B cell (primary cell): ENCODE measurements at regions not wholly inside any gene's neighbourhood (a gene's known extent, or its start where the extent isn't known, plus 50 kb on each side); places are given as distances from the start of the nearest gene placed in this dataset.
"Not testable (repeated sequence)": the region's sequence is repeated elsewhere in the genome, so short reads cannot be mapped to it uniquely, and the experiment has no call there.

Experiments
- ATAC-seq: fragments of 200-7000 bp; cut with Tn5 transposase; one replicate; pipeline ENCODE4 v1.10.0; 2021; ENCODE audit warnings: low read depth, mild to moderate bottlenecking, moderate number of reproducible peaks, moderate library complexity
- CTCF ChIA-PET: fragments of 350-600 bp; sonication (Branson Sonifier 250); formaldehyde crosslinking; loops from one replicate; lab custom pipeline; 2021; ENCODE audit warnings: antibody characterized with exemption, inconsistent platforms; lab: Charles Lee
- POLR2A ChIA-PET: fragments of 350-600 bp; sonication (Branson Sonifier 250); formaldehyde crosslinking; loops from one replicate; lab custom pipeline; 2021; ENCODE audit warnings: antibody characterized with exemption; lab: Charles Lee
- DNase-seq: peaks from one replicate; pipeline ENCODE4 v3.0.0; 2013
- H2AFZ ChIP-seq: 2 replicates; pipeline ENCODE4 v1.6.1; 2012; ENCODE audit warnings: mild to moderate bottlenecking, low read depth, low read length; ENCODE audit not compliant: insufficient read depth, poor library complexity, severe bottlenecking
- H3K27ac ChIP-seq, 2 donors: 1 replicate in 1 of 2; 2 replicates in 1 of 2; pipeline ENCODE4 v1.5.1; 2012 to 2013; ENCODE audit warnings: low read length in 2 of 2, mild to moderate bottlenecking in 2 of 2, moderate library complexity in 1 of 2
- H3K27me3 ChIP-seq, 4 experiments: fragments of 200-600 bp in 1 of 4; sonication (generic) in 1 of 4; replicated peaks in 1 of 4; 1 replicate in 2 of 4; 2 replicates in 2 of 4; pipeline versions ENCODE4 v1.6.1 to v1.7.0; 2013 to 2016; ENCODE audit warnings: low read length in 3 of 4, mild to moderate bottlenecking in 2 of 4, mixed read lengths in 1 of 4, moderate library complexity in 1 of 4; ENCODE audit not compliant: insufficient read depth in 4 of 4, control insufficient read depth in 3 of 4; ENCODE audit errors: control extremely low read depth in 1 of 4
- H3K36me3 ChIP-seq, 2 experiments: replicated peaks in 1 of 2; 1 replicate in 1 of 2; 2 replicates in 1 of 2; pipeline versions ENCODE4 v1.6.1 to v1.7.1; 2013; ENCODE audit warnings: low read length in 1 of 2; ENCODE audit not compliant: insufficient read depth in 2 of 2, control insufficient read depth in 1 of 2; ENCODE audit errors: control extremely low read depth in 1 of 2, extremely low read depth in 1 of 2
- H3K4me1 ChIP-seq, 2 donors: fragments of 200-600 bp in 1 of 2; sonication (generic) in 1 of 2; 1 replicate in 1 of 2; 2 replicates in 1 of 2; pipeline versions ENCODE4 v1.5.1 to v1.6.1; 2013 to 2017; ENCODE audit warnings: low read length in 2 of 2; ENCODE audit not compliant: control insufficient read depth in 2 of 2, insufficient read depth in 2 of 2
- H3K4me2 ChIP-seq: replicated peaks from 2 replicates; pipeline ENCODE3; 2012; ENCODE audit warnings: mild to moderate bottlenecking, low read depth, low read length; ENCODE audit not compliant: poor library complexity, severe bottlenecking
- H3K4me3 ChIP-seq, 5 experiments: fragments of 200-600 bp in 1 of 5; sonication (generic) in 1 of 5; 1 replicate in 3 of 5; 2 replicates in 2 of 5; pipeline versions ENCODE4 v1.5.1 to v1.7.0; 2011 to 2016; ENCODE audit warnings: low read length in 4 of 5, mild to moderate bottlenecking in 4 of 5, low read depth in 2 of 5, control low read depth in 1 of 5, moderate library complexity in 1 of 5; ENCODE audit not compliant: insufficient read depth in 1 of 5; ENCODE audit errors: control extremely low read depth in 1 of 5, extremely low read depth in 1 of 5
- H3K79me2 ChIP-seq: fragments of 200-600 bp; sonication (generic); one replicate; pipeline ENCODE4 v1.6.0; 2016; ENCODE audit warnings: low read length; ENCODE audit not compliant: control insufficient read depth, insufficient read depth
- H3K9ac ChIP-seq: fragments of 200-600 bp; sonication (generic); 2 replicates; pipeline ENCODE4 v1.6.1; 2017; ENCODE audit warnings: mild to moderate bottlenecking, low read length, moderate library complexity
- H3K9me3 ChIP-seq, 3 donors: one replicate each; pipeline versions ENCODE4 v1.6.1 to v1.7.1; 2013; ENCODE audit warnings: low read length in 2 of 3; ENCODE audit not compliant: control insufficient read depth in 2 of 3, insufficient read depth in 1 of 3; ENCODE audit errors: control extremely low read depth in 1 of 3
- H4K20me1 ChIP-seq: 2 replicates; pipeline ENCODE4 v1.6.0; 2012; ENCODE audit warnings: mild to moderate bottlenecking, low read length; ENCODE audit not compliant: insufficient read depth, control insufficient read depth, poor library complexity, severe bottlenecking
- H3K27ac Mint-ChIP-seq: one replicate; pipeline ENCODE4 v1.8.0; 2021; ENCODE audit warnings: mixed read lengths
- H3K27me3 Mint-ChIP-seq: one replicate; pipeline ENCODE4 v1.8.0; 2021; ENCODE audit warnings: mixed read lengths
- H3K4me1 Mint-ChIP-seq: one replicate; pipeline ENCODE4 v1.8.0; 2021; ENCODE audit warnings: mixed read lengths
- H3K4me3 Mint-ChIP-seq: one replicate; pipeline ENCODE4 v1.8.0; 2021; ENCODE audit warnings: mixed read lengths
- H3K9me3 Mint-ChIP-seq: one replicate; pipeline ENCODE4 v1.8.0; 2022; ENCODE audit warnings: mixed read lengths; ENCODE audit not compliant: insufficient read depth
- EZH2 ChIP-seq: IDR thresholded peaks from 2 replicates; pipeline ENCODE4 v1.6.1; 2012; ENCODE audit warnings: borderline replicate concordance, low read depth, mild to moderate bottlenecking, moderate library complexity, low read length; ENCODE audit not compliant: insufficient read depth, poor library complexity, severe bottlenecking
- WGBS: methylation state at CpG from one replicate; pipeline ENCODE4 v1.1.5; 2013; ENCODE audit warnings: missing lambda C conversion rate; ENCODE audit not compliant: insufficient coverage; 5-methylcytosine and 5-hydroxymethylcytosine counted together
- intact Hi-C: fragments of 100-400 bp; cut with micrococcal nuclease; formaldehyde crosslinking; loops from one replicate; pipeline ENCODE4 v1.10.0; 2022
- TF ChIP-seq, protein P1 (sequence below): fragments of 200-600 bp; IDR thresholded peaks from one replicate; pipeline ENCODE4 v1.8.0; 2022; ENCODE audit warnings: antibody characterized with exemption, mild to moderate bottlenecking

DNA sequence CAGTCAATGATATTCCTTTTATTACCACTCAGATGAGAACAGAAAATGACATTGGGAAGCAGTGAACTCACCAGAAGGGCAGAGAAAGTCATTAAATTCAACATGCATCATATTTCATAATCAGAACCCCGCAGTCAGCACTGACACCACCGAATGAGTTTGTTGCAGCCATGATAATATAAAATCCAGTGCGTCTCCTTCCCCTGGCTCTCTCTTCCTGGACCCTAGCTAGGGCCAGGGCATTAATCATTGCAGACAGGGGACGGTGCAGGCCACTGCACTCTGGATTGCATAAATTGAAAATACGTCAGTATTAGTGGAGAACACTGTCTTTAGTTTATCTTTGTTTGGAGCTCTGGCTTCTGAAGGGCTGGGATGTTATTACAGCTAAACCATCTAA is 931.5 kb downstream of the TYW1 start:
- POLR2A ChIA-PET = no interaction called here
- Histone ChIP-seq H3K9ac (no peak overlapping the region), H3K4me3 (no peak overlapping the region), H3K4me1 (no peaks in the 10 kb centered on the region), H3K27me3 (no peaks in the 10 kb centered on the region), H3K79me2 (no peaks in the 10 kb centered on the region), H2AFZ (no peak overlapping the region), H4K20me1 (no peaks in the 10 kb centered on the region), H3K36me3 (no peaks in the 10 kb centered on the region), H3K27ac (no peak overlapping the region), H3K4me2 (no peak overlapping the region), H3K9me3 (peaks cover 0 to 11% (median 0%) of the 10 kb centered on the region in 3 donors)
- H3K27ac Mint-ChIP-seq = no peak overlapping the region
- intact Hi-C loops = no loop called here
- TF ChIP-seq, protein P1, sequence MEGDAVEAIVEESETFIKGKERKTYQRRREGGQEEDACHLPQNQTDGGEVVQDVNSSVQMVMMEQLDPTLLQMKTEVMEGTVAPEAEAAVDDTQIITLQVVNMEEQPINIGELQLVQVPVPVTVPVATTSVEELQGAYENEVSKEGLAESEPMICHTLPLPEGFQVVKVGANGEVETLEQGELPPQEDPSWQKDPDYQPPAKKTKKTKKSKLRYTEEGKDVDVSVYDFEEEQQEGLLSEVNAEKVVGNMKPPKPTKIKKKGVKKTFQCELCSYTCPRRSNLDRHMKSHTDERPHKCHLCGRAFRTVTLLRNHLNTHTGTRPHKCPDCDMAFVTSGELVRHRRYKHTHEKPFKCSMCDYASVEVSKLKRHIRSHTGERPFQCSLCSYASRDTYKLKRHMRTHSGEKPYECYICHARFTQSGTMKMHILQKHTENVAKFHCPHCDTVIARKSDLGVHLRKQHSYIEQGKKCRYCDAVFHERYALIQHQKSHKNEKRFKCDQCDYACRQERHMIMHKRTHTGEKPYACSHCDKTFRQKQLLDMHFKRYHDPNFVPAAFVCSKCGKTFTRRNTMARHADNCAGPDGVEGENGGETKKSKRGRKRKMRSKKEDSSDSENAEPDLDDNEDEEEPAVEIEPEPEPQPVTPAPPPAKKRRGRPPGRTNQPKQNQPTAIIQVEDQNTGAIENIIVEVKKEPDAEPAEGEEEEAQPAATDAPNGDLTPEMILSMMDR = no peak
- TF ChIP-seq EZH2 = no peak
- ATAC-seq (no peak), DNase-seq (no peak)
- H3K27me3 Mint-ChIP-seq = no peaks in the 10 kb centered on the region
- 100% methylated on average over 3 of the region's 5 CpGs for WGBS
- H3K9me3 Mint-ChIP-seq = peaks cover 9% of the 10 kb centered on the region
- H3K4me1 Mint-ChIP-seq = no peaks in the 10 kb centered on the region
- CTCF ChIA-PET = no interaction called here
- no peak overlapping the region for H3K4me3 Mint-ChIP-seq

DNA sequence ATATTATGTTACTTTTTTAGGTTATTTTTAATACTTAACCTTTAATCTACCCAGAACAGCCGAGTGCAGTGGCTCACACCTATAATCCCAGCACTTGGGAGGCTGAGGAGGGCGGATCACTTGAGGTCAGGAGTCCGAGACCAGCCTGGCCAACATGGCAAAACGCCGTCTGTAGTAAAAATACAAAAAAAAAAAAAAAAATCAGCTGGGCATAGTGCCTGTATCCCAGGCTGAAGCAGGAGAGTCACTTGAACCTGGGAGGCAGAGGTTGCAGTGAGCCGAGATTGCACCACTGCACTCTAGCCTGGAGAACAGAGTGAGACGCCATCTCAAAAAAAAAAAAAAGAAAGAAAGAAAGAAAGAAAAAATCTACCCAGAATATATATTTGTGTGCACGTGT is 939.8 kb downstream of the TYW1 start:
- H3K4me2 ChIP-seq, H3K27me3 ChIP-seq, H3K4me3 ChIP-seq, H3K4me1 Mint-ChIP-seq, ATAC-seq, H3K27me3 Mint-ChIP-seq, POLR2A ChIA-PET, H2AFZ ChIP-seq, H3K27ac ChIP-seq, DNase-seq, H3K4me3 Mint-ChIP-seq, H3K36me3 ChIP-seq, H3K79me2 ChIP-seq, intact Hi-C loops, H3K27ac Mint-ChIP-seq, H3K9ac ChIP-seq, H3K4me1 ChIP-seq, CTCF ChIA-PET, H4K20me1 ChIP-seq: not testable (repeated sequence)
- H3K9me3 Mint-ChIP-seq = peaks cover 10% of the 10 kb centered on the region
- H3K9me3 ChIP-seq = peaks cover 0 to 15% (median 0%) of the 10 kb centered on the region in 3 donors
- WGBS = no CpG with 5 or more reads among the region's 8 CpGs
